H9 (cell line): ENCODE measurements at regions not wholly inside any gene's neighbourhood (a gene's known extent, or its start where the extent isn't known, plus 50 kb on each side); places are given as distances from the start of the nearest gene placed in this dataset.
A peak's percentile ranks its signal among the peaks of the same experiment; 100 is the strongest.

Source experiments
- DNase-seq: peaks from one replicate; pipeline ENCODE4 v3.0.0-alpha.2; 2017
- H2AFZ ChIP-seq: one replicate; pipeline ENCODE4 v1.6.1; 2013; ENCODE audit warnings: mild to moderate bottlenecking, low read length, control low read depth, moderate library complexity
- H2AK5ac ChIP-seq: 2 replicates; pipeline ENCODE4 v1.6.1; 2013; ENCODE audit warnings: low read length, control low read depth, mixed read lengths; ENCODE audit not compliant: insufficient read length
- H2BK120ac ChIP-seq: one replicate; pipeline ENCODE4 v1.6.1; 2013; ENCODE audit warnings: low read depth, mild to moderate bottlenecking, low read length, control low read depth, inconsistent platforms; ENCODE audit not compliant: poor library complexity, severe bottlenecking
- H2BK12ac ChIP-seq: 2 replicates; pipeline ENCODE4 v1.6.1; 2013; ENCODE audit warnings: low read length, control low read depth, mixed read lengths, low read depth; ENCODE audit not compliant: insufficient read length
- H2BK15ac ChIP-seq: 2 replicates; pipeline ENCODE4 v1.6.1; 2013; ENCODE audit warnings: low read depth, low read length, control low read depth
- H2BK20ac ChIP-seq: one replicate; pipeline ENCODE4 v1.6.1; 2013; ENCODE audit warnings: low read depth, mild to moderate bottlenecking, low read length, control low read depth, inconsistent platforms; ENCODE audit not compliant: poor library complexity, severe bottlenecking
- H2BK5ac ChIP-seq: 2 replicates; pipeline ENCODE4 v1.6.1; 2013; ENCODE audit warnings: low read length, control low read depth, mixed read lengths; ENCODE audit not compliant: insufficient read length
- H3K14ac ChIP-seq: 2 replicates; pipeline ENCODE4 v1.6.1; 2013; ENCODE audit warnings: low read length, control low read depth; ENCODE audit not compliant: insufficient read depth
- H3K18ac ChIP-seq: 2 replicates; pipeline ENCODE4 v1.6.1; 2013; ENCODE audit warnings: low read depth, mild to moderate bottlenecking, mixed read lengths, low read length, control low read depth; ENCODE audit not compliant: insufficient read length
- H3K23ac ChIP-seq: 2 replicates; pipeline ENCODE4 v1.6.1; 2013; ENCODE audit warnings: low read length, control low read depth, mixed read lengths, low read depth; ENCODE audit not compliant: insufficient read length
- H3K23me2 ChIP-seq: 2 replicates; pipeline ENCODE4 v1.6.1; 2013; ENCODE audit warnings: low read depth, mild to moderate bottlenecking, mixed read lengths, low read length, control low read depth; ENCODE audit not compliant: insufficient read length, poor library complexity, severe bottlenecking
- H3K27ac ChIP-seq: 2 replicates; pipeline ENCODE4 v1.5.1; 2013; ENCODE audit warnings: low read length, control low read depth, mixed read lengths, low read depth; ENCODE audit not compliant: insufficient read length
- H3K27me3 ChIP-seq: 2 replicates; pipeline ENCODE4 v1.6.1; 2013; ENCODE audit warnings: low read length, control low read depth, inconsistent platforms; ENCODE audit not compliant: insufficient read depth
- H3K4ac ChIP-seq: 2 replicates; pipeline ENCODE4 v1.6.1; 2013; ENCODE audit warnings: low read depth, mild to moderate bottlenecking, control low read depth, inconsistent platforms, low read length, moderate library complexity
- H3K4me1 ChIP-seq: 2 replicates; pipeline ENCODE4 v1.6.1; 2013; ENCODE audit warnings: low read length, control low read depth, inconsistent platforms; ENCODE audit not compliant: insufficient read depth
- H3K4me2 ChIP-seq: 2 replicates; pipeline ENCODE4 v1.6.1; 2013; ENCODE audit warnings: low read length, control low read depth, mixed read lengths; ENCODE audit not compliant: insufficient read length, insufficient read depth
- H3K56ac ChIP-seq: 2 replicates; pipeline ENCODE4 v1.6.1; 2013; ENCODE audit warnings: low read depth, mild to moderate bottlenecking, mixed read lengths, low read length, control low read depth; ENCODE audit not compliant: insufficient read length
- H3K79me1 ChIP-seq: 2 replicates; pipeline ENCODE4 v1.6.1; 2013; ENCODE audit warnings: low read depth, mild to moderate bottlenecking, moderate library complexity, low read length, control low read depth, inconsistent platforms; ENCODE audit not compliant: insufficient read depth, poor library complexity, severe bottlenecking
- H3K79me2 ChIP-seq: 2 replicates; pipeline ENCODE4 v1.6.1; 2013; ENCODE audit warnings: low read length, control low read depth, inconsistent platforms; ENCODE audit not compliant: insufficient read depth
- H3K9ac ChIP-seq: 2 replicates; pipeline ENCODE4 v1.6.1; 2013; ENCODE audit warnings: low read length, control low read depth, mixed read lengths; ENCODE audit not compliant: insufficient read length; ENCODE audit errors: extremely low read depth
- H3K9me3 ChIP-seq: one replicate; pipeline ENCODE4 v1.6.1; 2013; ENCODE audit warnings: low read depth, low read length, inconsistent platforms; ENCODE audit not compliant: control insufficient read depth
- H3T11ph ChIP-seq: one replicate; pipeline ENCODE4 v1.6.1; 2013; ENCODE audit warnings: mild to moderate bottlenecking, low read length, control low read depth, inconsistent platforms
- H4K20me1 ChIP-seq: one replicate; pipeline ENCODE4 v1.6.1; 2013; ENCODE audit not compliant: control insufficient read depth, insufficient read length, insufficient read depth
- H4K5ac ChIP-seq: 2 replicates; pipeline ENCODE4 v1.6.1; 2013; ENCODE audit warnings: low read depth, mild to moderate bottlenecking, mixed read lengths, low read length, control low read depth; ENCODE audit not compliant: insufficient read length
- H4K8ac ChIP-seq: replicated peaks from 2 replicates; pipeline ENCODE4 v1.6.1; 2013; ENCODE audit warnings: low read length, control low read depth, mixed read lengths, low read depth; ENCODE audit not compliant: insufficient read length
- H4K91ac ChIP-seq: 2 replicates; pipeline ENCODE4 v1.6.1; 2013; ENCODE audit warnings: low read depth, mild to moderate bottlenecking, moderate library complexity, mixed read lengths, low read length, control low read depth; ENCODE audit not compliant: insufficient read length
- H3K27ac Mint-ChIP-seq, 3 experiments: 2 replicates in 2 of 3; 3 replicates in 1 of 3; pipeline ENCODE4 v1.8.0; 2020 to 2021; ENCODE audit warnings: mixed read lengths in 3 of 3, mild to moderate bottlenecking in 1 of 3, moderate library complexity in 1 of 3
- H3K27me3 Mint-ChIP-seq: 2 replicates; pipeline ENCODE4 v1.8.0; 2021; ENCODE audit warnings: low read depth, mild to moderate bottlenecking, moderate library complexity, mixed read lengths
- H3K36me3 Mint-ChIP-seq, 3 experiments: 2 replicates in 2 of 3; 3 replicates in 1 of 3; pipeline ENCODE4 v1.8.0; 2020 to 2021; ENCODE audit warnings: low read depth in 3 of 3, mixed read lengths in 3 of 3; ENCODE audit not compliant: insufficient read depth in 1 of 3
- H3K4me1 Mint-ChIP-seq, 2 experiments: 2 replicates each; pipeline ENCODE4 v1.8.0; 2020; ENCODE audit warnings: mixed read lengths in 2 of 2
- H3K4me3 Mint-ChIP-seq, 2 experiments: 2 replicates in 1 of 2; 3 replicates in 1 of 2; pipeline ENCODE4 v1.8.0; 2020 to 2021; ENCODE audit warnings: mild to moderate bottlenecking in 2 of 2, mixed read lengths in 2 of 2, moderate library complexity in 1 of 2
- H3K9me3 Mint-ChIP-seq, 2 experiments: 2 replicates in 1 of 2; 3 replicates in 1 of 2; pipeline ENCODE4 v1.8.0; 2020; ENCODE audit warnings: mild to moderate bottlenecking in 2 of 2, mixed read lengths in 2 of 2, moderate library complexity in 1 of 2
- WGBS: extraction: QIAGEN DNeasy Blood & Tissue Kit; methylation state at CpG from one replicate; pipeline ENCODE4 v1.1.7; 2013; ENCODE audit warnings: missing lambda C conversion rate, low lambda C conversion rate, mixed read lengths; ENCODE audit not compliant: insufficient read length; ENCODE audit errors: extremely low coverage; 5-methylcytosine and 5-hydroxymethylcytosine counted together
- TF ChIP-seq, protein P1 (sequence below): fragments of 200-600 bp; sonication (generic); conservative IDR thresholded peaks from 3 replicates; pipeline ENCODE4 v1.8.0; 2021; ENCODE audit warnings: antibody characterized with exemption, mild to moderate bottlenecking

- H3K4me2 ChIP-seq, result no peak overlapping the region
- H3K79me2 ChIP-seq, result no peaks in the 10 kb centered on the region
- no peak overlapping the region for H2AK5ac ChIP-seq
- no peak overlapping the region for H3T11ph ChIP-seq
- H4K91ac ChIP-seq, result no peak overlapping the region
- no peaks in the 10 kb centered on the region for H3K4me1 ChIP-seq
- H3K18ac ChIP-seq, result no peak overlapping the region
- H3K27me3 Mint-ChIP-seq, result peaks cover 3% of the 10 kb centered on the region; the same call in 1 of the 2 replicates
- no peak overlapping the region for H2BK15ac ChIP-seq
- no peak overlapping the region for H2BK120ac ChIP-seq
- H4K8ac ChIP-seq, result no peak overlapping the region
- H3K9me3 ChIP-seq, result no peaks in the 10 kb centered on the region
- no peak overlapping the region for H3K4me3 Mint-ChIP-seq
- H3K9me3 Mint-ChIP-seq, result peaks cover 0 to 7% of the 10 kb centered on the region in 2 experiments; a peak in 3 of 5 replicates
- H2AFZ ChIP-seq, result no peak overlapping the region
- no peak overlapping the region for H3K9ac ChIP-seq
- H2BK12ac ChIP-seq, result no peak overlapping the region
- H3K36me3 Mint-ChIP-seq, result peaks cover 0 to 3% (median 0%) of the 10 kb centered on the region in 3 experiments; a peak in 1 of 7 replicates
- no peak overlapping the region for H3K4ac ChIP-seq
- H3K4me1 Mint-ChIP-seq, result peaks cover 8% of the 10 kb centered on the region in 2 experiments
- H3K79me1 ChIP-seq, result no peaks in the 10 kb centered on the region
- peak; percentile 2 for DNase-seq
- H4K5ac ChIP-seq, result no peak overlapping the region
- no peak overlapping the region for H2BK20ac ChIP-seq
- H4K20me1 ChIP-seq, result no peaks in the 10 kb centered on the region
- no peak overlapping the region for H3K14ac ChIP-seq
- WGBS, result no CpG with 5 or more reads among the region's 6 CpGs
- no peaks in the 10 kb centered on the region for H3K23me2 ChIP-seq
- no peak overlapping the region for H3K56ac ChIP-seq
- H3K27ac Mint-ChIP-seq, result no peak overlapping the region; a peak in 1 of 7 replicates
- no peak overlapping the region for H3K27ac ChIP-seq
- TF ChIP-seq, protein P1, sequence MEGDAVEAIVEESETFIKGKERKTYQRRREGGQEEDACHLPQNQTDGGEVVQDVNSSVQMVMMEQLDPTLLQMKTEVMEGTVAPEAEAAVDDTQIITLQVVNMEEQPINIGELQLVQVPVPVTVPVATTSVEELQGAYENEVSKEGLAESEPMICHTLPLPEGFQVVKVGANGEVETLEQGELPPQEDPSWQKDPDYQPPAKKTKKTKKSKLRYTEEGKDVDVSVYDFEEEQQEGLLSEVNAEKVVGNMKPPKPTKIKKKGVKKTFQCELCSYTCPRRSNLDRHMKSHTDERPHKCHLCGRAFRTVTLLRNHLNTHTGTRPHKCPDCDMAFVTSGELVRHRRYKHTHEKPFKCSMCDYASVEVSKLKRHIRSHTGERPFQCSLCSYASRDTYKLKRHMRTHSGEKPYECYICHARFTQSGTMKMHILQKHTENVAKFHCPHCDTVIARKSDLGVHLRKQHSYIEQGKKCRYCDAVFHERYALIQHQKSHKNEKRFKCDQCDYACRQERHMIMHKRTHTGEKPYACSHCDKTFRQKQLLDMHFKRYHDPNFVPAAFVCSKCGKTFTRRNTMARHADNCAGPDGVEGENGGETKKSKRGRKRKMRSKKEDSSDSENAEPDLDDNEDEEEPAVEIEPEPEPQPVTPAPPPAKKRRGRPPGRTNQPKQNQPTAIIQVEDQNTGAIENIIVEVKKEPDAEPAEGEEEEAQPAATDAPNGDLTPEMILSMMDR, result no peak
- H2BK5ac ChIP-seq, result no peak overlapping the region
- no peaks in the 10 kb centered on the region for H3K27me3 ChIP-seq
- no peak overlapping the region for H3K23ac ChIP-seq
These were observed 290.8 kb upstream of the ZNF32 start for GRCh38 chr10:43939389-43939938.
